K562 (cell line): ENCODE measurements at regions not wholly inside any gene's neighbourhood (a gene's known extent, or its start where the extent isn't known, plus 50 kb on each side); places are given as distances from the start of the nearest gene placed in this dataset.

Experiments
- ATAC-seq: fragments of 200-7000 bp; cut with Tn5 transposase; 3 replicates; pipeline ENCODE4 v1.9.1; 2020; ENCODE audit warnings: moderate library complexity
- BruUV-seq: library from RNA; stranded (reverse); fragments of 400-500 nt; replicated peaks from 2 replicates; lab custom pipeline; 2021; lab: Mats Ljungman, UMichigan
- CTCF ChIA-PET: fragments of 300-600 bp; formaldehyde crosslinking; extraction: SDS; loops from one replicate; lab custom pipeline; 2021; ENCODE audit warnings: low intra/inter-chr PET ratio; lab: Yijun Ruan, JAX
- POLR2A ChIA-PET: fragments of 300-600, 350-650 bp; sonication (Branson Sonifier 250); formaldehyde crosslinking; extraction: SDS; loops from one replicate; lab custom pipeline; 2021; ENCODE audit warnings: antibody characterized with exemption, inconsistent platforms; lab: Yijun Ruan, JAX
- DNase-seq, 4 experiments: peaks; one replicate each; pipeline versions ENCODE4 v3.0.0 to v3.0.0-alpha.2; 2011 to 2018; ENCODE audit warnings: low spot score in 3 of 4, mixed read lengths in 3 of 4; ENCODE audit errors: extremely low read depth in 1 of 4
- FAIRE-seq: peaks from 2 replicates; lab custom pipeline; 2011; peaks lifted over from hg19 to GRCh38; lab: Jason Lieb, UNC
- H2AFZ ChIP-seq: 2 replicates; pipeline ENCODE4 v1.6.0; 2011; ENCODE audit warnings: low read depth, low read length, control low read depth, inconsistent platforms
- H3K27ac ChIP-seq: fragments of 200-600 bp; 3 replicates; pipeline ENCODE4 v1.8.0; 2011; ENCODE audit warnings: low read depth, mild to moderate bottlenecking, control low read depth, inconsistent platforms, low read length, moderate library complexity, mixed read lengths; ENCODE audit errors: extremely low read depth
- H3K27me3 ChIP-seq, 2 experiments: fragments of 300-600 bp in 1 of 2; 2 replicates in 1 of 2; 3 replicates in 1 of 2; pipeline versions ENCODE4 v1.6.0 to v1.8.0; 2011; ENCODE audit warnings: inconsistent platforms in 2 of 2, low read length in 2 of 2, mild to moderate bottlenecking in 1 of 2, mixed read lengths in 1 of 2, moderate library complexity in 1 of 2; ENCODE audit not compliant: control insufficient read depth in 2 of 2, insufficient read depth in 2 of 2
- H3K36me3 ChIP-seq: fragments of 300-600 bp; 3 replicates; pipeline ENCODE4 v1.8.0; 2011; ENCODE audit warnings: mild to moderate bottlenecking, low read length, inconsistent platforms; ENCODE audit not compliant: control insufficient read depth, insufficient read depth
- H3K4me1 ChIP-seq, 2 experiments: fragments of 200-600 bp in 1 of 2; replicated peaks in 1 of 2; 2 replicates in 1 of 2; 3 replicates in 1 of 2; pipeline versions ENCODE4 v1.5.1 to v1.8.0; 2011; ENCODE audit warnings: inconsistent platforms in 2 of 2, low read length in 2 of 2, mild to moderate bottlenecking in 1 of 2, mixed read lengths in 1 of 2, moderate library complexity in 1 of 2; ENCODE audit not compliant: control insufficient read depth in 2 of 2, insufficient read depth in 2 of 2
- H3K4me2 ChIP-seq: 2 replicates; pipeline ENCODE4 v1.6.1; 2011; ENCODE audit warnings: low read length, control low read depth, inconsistent platforms, mixed read lengths; ENCODE audit not compliant: insufficient read depth
- H3K4me3 ChIP-seq: fragments of 200-600 bp; sonication (generic), shearing (Covaris generic); 2 replicates; pipeline ENCODE4 v1.5.1; 2016; ENCODE audit warnings: control low read depth, inconsistent platforms
- H3K79me2 ChIP-seq: fragments of 200-600 bp; 3 replicates; pipeline ENCODE4 v1.8.0; 2011; ENCODE audit warnings: low read length, inconsistent platforms; ENCODE audit not compliant: control insufficient read depth, insufficient read depth
- H3K9ac ChIP-seq, 2 experiments: 2 replicates each; pipeline versions ENCODE4 v1.6.0 to v1.6.1; 2011; ENCODE audit warnings: low read depth in 2 of 2, low read length in 2 of 2, control low read depth in 1 of 2, inconsistent platforms in 1 of 2, mild to moderate bottlenecking in 1 of 2, mixed read lengths in 1 of 2; ENCODE audit not compliant: insufficient read depth in 1 of 2
- H3K9me1 ChIP-seq: one replicate; pipeline ENCODE4 v1.6.0; 2011; ENCODE audit warnings: inconsistent platforms, mild to moderate bottlenecking, low read length, moderate library complexity; ENCODE audit not compliant: control insufficient read depth, insufficient read depth
- H3K9me3 ChIP-seq: replicated peaks from 2 replicates; pipeline ENCODE4 v1.5.1; 2011; ENCODE audit warnings: low read depth, low read length, inconsistent platforms; ENCODE audit not compliant: control insufficient read depth, insufficient read depth
- H4K20me1 ChIP-seq: replicated peaks from 2 replicates; pipeline ENCODE4 v1.6.1; 2011; ENCODE audit warnings: low read length, inconsistent platforms, mixed read lengths; ENCODE audit not compliant: control insufficient read depth, insufficient read depth
- C11orf30 ChIP-seq: fragments of 450-650 bp; IDR thresholded peaks from 2 replicates; pipeline ENCODE4 v1.6.1; 2016; ENCODE audit warnings: low read depth, mild to moderate bottlenecking
- POLR2G ChIP-seq: fragments of 200-400 bp; formaldehyde crosslinking; IDR thresholded peaks from 2 replicates; pipeline ENCODE4 v1.6.1; 2017; ENCODE audit warnings: low read depth, mild to moderate bottlenecking, antibody characterized with exemption, low read length, moderate library complexity
- SAP30 ChIP-seq: fragments of 200-600 bp; sonication (generic); IDR thresholded peaks from 2 replicates; pipeline ENCODE4 v1.6.1; 2012; ENCODE audit warnings: borderline replicate concordance, low read depth, mild to moderate bottlenecking, moderate library complexity, low read length, control low read depth, inconsistent platforms; ENCODE audit not compliant: insufficient read depth, poor library complexity, severe bottlenecking
- TRIM28 ChIP-seq: fragments of 450-650 bp; IDR thresholded peaks from 2 replicates; pipeline ENCODE4 v1.6.1; 2017
- WGBS: fragments of 100-300 bp; shearing (Covaris generic); methylation state at CpG from one replicate; pipeline ENCODE4 v1.1.6; 2016; ENCODE audit warnings: low coverage, mixed read lengths; ENCODE audit not compliant: insufficient coverage; ENCODE audit errors: missing lambda C conversion rate; 5-methylcytosine and 5-hydroxymethylcytosine counted together
- in situ Hi-C: fragments of 300-500 bp; cut with MboI; formaldehyde crosslinking; loops from 4 replicates; pipeline ENCODE4 v1.15.0; 2018; ENCODE audit warnings: inconsistent platforms, mixed read lengths
- intact Hi-C: fragments of 100-400 bp; cut with micrococcal nuclease; formaldehyde crosslinking; loops from 2 replicates; pipeline ENCODE4 v1.14.2; 2022
- TF ChIP-seq, protein P1 (sequence below): conservative IDR thresholded peaks from 2 replicates; pipeline ENCODE4 v1.6.1; 2011; ENCODE audit warnings: low read depth, mild to moderate bottlenecking, low read length; ENCODE audit not compliant: control insufficient read depth
- TF ChIP-seq, protein P2 (sequence below): fragments of 250-450 bp; sonication (Bioruptor Pico); IDR thresholded peaks from 2 replicates; pipeline ENCODE4 v1.5.0; 2021; ENCODE audit warnings: mild to moderate bottlenecking, moderate library complexity
- TF ChIP-seq, protein P3 (sequence below), 2 experiments: fragments of 250-450 bp in 1 of 2; fragments of 450-650 bp in 1 of 2; sonication (Bioruptor Pico) in 1 of 2; IDR thresholded peaks; 2 replicates each; pipeline versions ENCODE4 v1.6.1 to v1.8.0; 2016 to 2021; ENCODE audit warnings: mild to moderate bottlenecking in 2 of 2, moderate library complexity in 2 of 2, missing compliant biosample characterization in 1 of 2, missing genetic modification characterization in 1 of 2
- TF ChIP-seq, protein P4 (sequence below): fragments of 250-450 bp; sonication (Bioruptor Pico); IDR thresholded peaks from 2 replicates; pipeline ENCODE4 v1.4.0; 2020; ENCODE audit warnings: mild to moderate bottlenecking, moderate library complexity

DNA sequence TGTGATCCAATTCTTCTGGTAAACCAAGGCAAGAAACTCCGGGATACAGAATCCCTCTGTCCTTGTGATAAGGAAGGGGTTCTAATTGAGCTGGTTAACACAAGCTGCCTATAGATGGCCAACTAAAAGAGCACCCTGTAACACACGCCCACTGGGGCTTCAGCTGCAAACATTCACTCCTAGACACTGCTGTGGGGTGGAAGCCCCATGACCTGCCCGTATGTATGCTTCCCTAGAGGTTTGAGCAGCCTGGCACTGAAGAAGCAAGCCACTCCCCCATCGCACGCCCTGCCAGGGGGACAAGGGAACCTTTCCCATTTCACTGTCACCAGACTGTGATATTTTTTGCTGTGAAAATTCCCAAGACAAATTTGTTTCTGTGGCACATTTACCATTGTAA, 516.9 kb upstream of the GOLIM4 start:
- no peak overlapping the region for H2AFZ ChIP-seq
- H3K9ac ChIP-seq, result no peak overlapping the region
- no peaks in the 10 kb centered on the region for H3K9me1 ChIP-seq
- ATAC-seq (no peak), FAIRE-seq (no peak), DNase-seq (no peak)
- no peaks in the 10 kb centered on the region for H3K79me2 ChIP-seq
- no peak for TF ChIP-seq TRIM28
- TF ChIP-seq, protein P1, sequence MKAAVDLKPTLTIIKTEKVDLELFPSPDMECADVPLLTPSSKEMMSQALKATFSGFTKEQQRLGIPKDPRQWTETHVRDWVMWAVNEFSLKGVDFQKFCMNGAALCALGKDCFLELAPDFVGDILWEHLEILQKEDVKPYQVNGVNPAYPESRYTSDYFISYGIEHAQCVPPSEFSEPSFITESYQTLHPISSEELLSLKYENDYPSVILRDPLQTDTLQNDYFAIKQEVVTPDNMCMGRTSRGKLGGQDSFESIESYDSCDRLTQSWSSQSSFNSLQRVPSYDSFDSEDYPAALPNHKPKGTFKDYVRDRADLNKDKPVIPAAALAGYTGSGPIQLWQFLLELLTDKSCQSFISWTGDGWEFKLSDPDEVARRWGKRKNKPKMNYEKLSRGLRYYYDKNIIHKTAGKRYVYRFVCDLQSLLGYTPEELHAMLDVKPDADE, result no peak
- no peaks in the 10 kb centered on the region for H3K4me1 ChIP-seq
- WGBS, result 2% methylated on average over 5 of the region's 5 CpGs
- H4K20me1 ChIP-seq, result no peaks in the 10 kb centered on the region
- in situ Hi-C loops (no loop called here), intact Hi-C loops (no loop called here)
- no TSS peak for BruUV-seq
- H3K27ac ChIP-seq, result no peak overlapping the region
- no peak overlapping the region for H3K4me2 ChIP-seq
- H3K9me3 ChIP-seq, result no peaks in the 10 kb centered on the region
- no peak overlapping the region for H3K4me3 ChIP-seq
- H3K27me3 ChIP-seq, result no peaks in the 10 kb centered on the region
- ChIA-PET POLR2A (no interaction called here), CTCF (no interaction called here)
- H3K36me3 ChIP-seq, result no peaks in the 10 kb centered on the region

- no peak overlapping the region for H3K4me2 ChIP-seq
- 0% methylated on average over 1 of the region's 1 CpG for WGBS
- no peaks in the 10 kb centered on the region for H3K9me1 ChIP-seq
- CTCF ChIA-PET, result no interaction called here
- in situ Hi-C loops, result no loop called here
- H3K4me1 ChIP-seq, result no peaks in the 10 kb centered on the region
- no peak for DNase-seq
- no peak overlapping the region for H3K9ac ChIP-seq
- no peaks in the 10 kb centered on the region for H3K79me2 ChIP-seq
- no peaks in the 10 kb centered on the region for H3K36me3 ChIP-seq
- no peak overlapping the region for H3K27ac ChIP-seq
- no peaks in the 10 kb centered on the region for H4K20me1 ChIP-seq
- H3K9me3 ChIP-seq, result no peaks in the 10 kb centered on the region
- BruUV-seq, result no TSS peak
- no peaks in the 10 kb centered on the region for H3K27me3 ChIP-seq
- FAIRE-seq, result no peak
- intact Hi-C loops, result no loop called here
- TF ChIP-seq, protein P2, sequence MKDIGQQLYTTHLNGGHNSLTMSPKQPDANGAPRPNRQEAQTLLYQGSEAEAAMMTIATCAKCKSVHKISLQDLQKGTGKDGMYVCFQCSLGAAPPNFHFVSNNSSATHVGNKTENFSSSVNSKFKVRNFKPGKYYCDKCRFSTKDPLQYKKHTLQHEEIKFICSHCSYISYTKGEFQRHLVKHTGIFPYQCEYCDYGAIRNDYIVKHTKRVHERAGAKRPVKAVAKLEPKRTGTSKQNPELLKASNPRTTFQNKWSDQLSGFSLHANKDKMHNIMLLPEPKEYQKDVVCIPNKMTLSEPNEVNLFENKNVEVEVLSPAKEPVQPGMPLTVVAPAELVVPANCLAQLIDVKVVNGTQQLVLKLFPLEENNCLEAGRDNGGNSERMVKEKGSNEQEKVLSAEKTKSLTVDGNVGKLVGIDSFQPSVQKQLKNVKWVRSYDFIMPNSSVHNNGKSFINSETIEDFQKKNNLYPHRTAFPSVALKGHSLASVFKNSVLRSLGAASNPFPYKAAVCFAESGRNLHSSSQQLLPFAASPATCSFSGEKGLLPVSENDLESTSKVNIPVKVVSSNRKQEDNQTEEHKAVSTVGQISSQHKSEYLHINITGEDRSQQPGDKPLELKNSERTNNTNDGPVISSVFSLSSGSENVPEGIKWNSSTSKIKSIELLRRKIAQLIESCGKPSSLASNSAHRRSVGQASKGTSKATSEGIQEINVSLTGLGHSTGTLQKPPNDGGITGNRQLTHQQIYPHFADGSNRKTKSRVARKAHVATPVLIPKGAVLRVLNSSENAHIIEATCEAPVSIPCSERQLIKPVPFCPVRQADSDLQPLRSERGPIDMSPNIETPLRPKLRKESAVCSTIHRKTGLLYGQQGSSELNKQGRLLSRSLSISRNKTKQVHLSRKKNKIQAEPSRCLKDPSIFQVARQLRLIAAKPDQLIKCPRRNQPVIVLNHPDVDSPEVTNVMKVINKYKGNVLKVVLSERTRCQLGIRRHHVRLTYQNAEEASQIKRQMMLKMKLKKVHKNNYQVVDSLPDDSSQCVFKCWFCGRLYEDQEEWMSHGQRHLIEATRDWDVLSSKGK (CRISPR knock-in tag), result no peak
- TF ChIP-seq SAP30 (no peak), POLR2G (no peak), C11orf30 (no peak)
- TF ChIP-seq, protein P3, sequence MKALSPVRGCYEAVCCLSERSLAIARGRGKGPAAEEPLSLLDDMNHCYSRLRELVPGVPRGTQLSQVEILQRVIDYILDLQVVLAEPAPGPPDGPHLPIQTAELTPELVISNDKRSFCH (CRISPR knock-in tag; IDR thresholded peaks at IDR 0.05), result no peak
- TF ChIP-seq, protein P3 (tag; IDR thresholded peaks at IDR 0.05), result no peak
- TF ChIP-seq, protein P4, sequence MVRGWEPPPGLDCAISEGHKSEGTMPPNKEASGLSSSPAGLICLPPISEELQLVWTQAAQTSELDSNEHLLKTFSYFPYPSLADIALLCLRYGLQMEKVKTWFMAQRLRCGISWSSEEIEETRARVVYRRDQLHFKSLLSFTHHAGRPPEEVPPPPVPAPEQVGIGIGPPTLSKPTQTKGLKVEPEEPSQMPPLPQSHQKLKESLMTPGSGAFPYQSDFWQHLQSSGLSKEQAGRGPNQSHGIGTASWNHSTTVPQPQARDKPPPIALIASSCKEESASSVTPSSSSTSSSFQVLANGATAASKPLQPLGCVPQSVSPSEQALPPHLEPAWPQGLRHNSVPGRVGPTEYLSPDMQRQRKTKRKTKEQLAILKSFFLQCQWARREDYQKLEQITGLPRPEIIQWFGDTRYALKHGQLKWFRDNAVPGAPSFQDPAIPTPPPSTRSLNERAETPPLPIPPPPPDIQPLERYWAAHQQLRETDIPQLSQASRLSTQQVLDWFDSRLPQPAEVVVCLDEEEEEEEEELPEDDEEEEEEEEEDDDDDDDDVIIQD (CRISPR knock-in tag), result no peak
- H3K4me3 ChIP-seq, result no peak overlapping the region
- POLR2A ChIA-PET, result no interaction called here
- H2AFZ ChIP-seq, result no peak overlapping the region
- no peak for ATAC-seq
These were observed 516.1 kb upstream of the GOLIM4 start for GRCh38 chr3:168611826-168612225.
